K562 (cell line): ENCODE measurements at regions not wholly inside any gene's neighbourhood (a gene's known extent, or its start where the extent isn't known, plus 50 kb on each side); places are given as distances from the start of the nearest gene placed in this dataset.

Experiments used
- ATAC-seq: fragments of 200-7000 bp; cut with Tn5 transposase; 3 replicates; pipeline ENCODE4 v1.9.1; 2020; ENCODE audit warnings: moderate library complexity
- BruUV-seq: library from RNA; stranded (reverse); fragments of 400-500 nt; replicated peaks from 2 replicates; lab custom pipeline; 2021; lab: Mats Ljungman, UMichigan
- CTCF ChIA-PET: fragments of 300-600 bp; formaldehyde crosslinking; extraction: SDS; loops from one replicate; lab custom pipeline; 2021; ENCODE audit warnings: low intra/inter-chr PET ratio; lab: Yijun Ruan, JAX
- POLR2A ChIA-PET: fragments of 300-600, 350-650 bp; sonication (Branson Sonifier 250); formaldehyde crosslinking; extraction: SDS; loops from one replicate; lab custom pipeline; 2021; ENCODE audit warnings: antibody characterized with exemption, inconsistent platforms; lab: Yijun Ruan, JAX
- DNase-seq, 4 experiments: peaks; one replicate each; pipeline versions ENCODE4 v3.0.0 to v3.0.0-alpha.2; 2011 to 2018; ENCODE audit warnings: low spot score in 3 of 4, mixed read lengths in 3 of 4; ENCODE audit errors: extremely low read depth in 1 of 4
- FAIRE-seq: peaks from 2 replicates; lab custom pipeline; 2011; peaks lifted over from hg19 to GRCh38; lab: Jason Lieb, UNC
- H2AFZ ChIP-seq: 2 replicates; pipeline ENCODE4 v1.6.0; 2011; ENCODE audit warnings: low read depth, low read length, control low read depth, inconsistent platforms
- H3K27ac ChIP-seq: fragments of 200-600 bp; 3 replicates; pipeline ENCODE4 v1.8.0; 2011; ENCODE audit warnings: low read depth, mild to moderate bottlenecking, control low read depth, inconsistent platforms, low read length, moderate library complexity, mixed read lengths; ENCODE audit errors: extremely low read depth
- H3K27me3 ChIP-seq, 2 experiments: fragments of 300-600 bp in 1 of 2; 2 replicates in 1 of 2; 3 replicates in 1 of 2; pipeline versions ENCODE4 v1.6.0 to v1.8.0; 2011; ENCODE audit warnings: inconsistent platforms in 2 of 2, low read length in 2 of 2, mild to moderate bottlenecking in 1 of 2, mixed read lengths in 1 of 2, moderate library complexity in 1 of 2; ENCODE audit not compliant: control insufficient read depth in 2 of 2, insufficient read depth in 2 of 2
- H3K36me3 ChIP-seq: fragments of 300-600 bp; 3 replicates; pipeline ENCODE4 v1.8.0; 2011; ENCODE audit warnings: mild to moderate bottlenecking, low read length, inconsistent platforms; ENCODE audit not compliant: control insufficient read depth, insufficient read depth
- H3K4me1 ChIP-seq, 2 experiments: fragments of 200-600 bp in 1 of 2; replicated peaks in 1 of 2; 2 replicates in 1 of 2; 3 replicates in 1 of 2; pipeline versions ENCODE4 v1.5.1 to v1.8.0; 2011; ENCODE audit warnings: inconsistent platforms in 2 of 2, low read length in 2 of 2, mild to moderate bottlenecking in 1 of 2, mixed read lengths in 1 of 2, moderate library complexity in 1 of 2; ENCODE audit not compliant: control insufficient read depth in 2 of 2, insufficient read depth in 2 of 2
- H3K4me2 ChIP-seq: 2 replicates; pipeline ENCODE4 v1.6.1; 2011; ENCODE audit warnings: low read length, control low read depth, inconsistent platforms, mixed read lengths; ENCODE audit not compliant: insufficient read depth
- H3K4me3 ChIP-seq: fragments of 200-600 bp; sonication (generic), shearing (Covaris generic); 2 replicates; pipeline ENCODE4 v1.5.1; 2016; ENCODE audit warnings: control low read depth, inconsistent platforms
- H3K79me2 ChIP-seq: fragments of 200-600 bp; 3 replicates; pipeline ENCODE4 v1.8.0; 2011; ENCODE audit warnings: low read length, inconsistent platforms; ENCODE audit not compliant: control insufficient read depth, insufficient read depth
- H3K9ac ChIP-seq, 2 experiments: 2 replicates each; pipeline versions ENCODE4 v1.6.0 to v1.6.1; 2011; ENCODE audit warnings: low read depth in 2 of 2, low read length in 2 of 2, control low read depth in 1 of 2, inconsistent platforms in 1 of 2, mild to moderate bottlenecking in 1 of 2, mixed read lengths in 1 of 2; ENCODE audit not compliant: insufficient read depth in 1 of 2
- H3K9me1 ChIP-seq: one replicate; pipeline ENCODE4 v1.6.0; 2011; ENCODE audit warnings: inconsistent platforms, mild to moderate bottlenecking, low read length, moderate library complexity; ENCODE audit not compliant: control insufficient read depth, insufficient read depth
- H3K9me3 ChIP-seq: replicated peaks from 2 replicates; pipeline ENCODE4 v1.5.1; 2011; ENCODE audit warnings: low read depth, low read length, inconsistent platforms; ENCODE audit not compliant: control insufficient read depth, insufficient read depth
- H4K20me1 ChIP-seq: replicated peaks from 2 replicates; pipeline ENCODE4 v1.6.1; 2011; ENCODE audit warnings: low read length, inconsistent platforms, mixed read lengths; ENCODE audit not compliant: control insufficient read depth, insufficient read depth
- AFF1 ChIP-seq, 2 experiments: fragments of 450-650 bp; IDR thresholded peaks; 2 replicates each; pipeline ENCODE4 v1.6.1; 2018; ENCODE audit warnings: mild to moderate bottlenecking in 2 of 2, low read depth in 1 of 2; ENCODE audit not compliant: partially characterized antibody in 2 of 2
- CXXC5 ChIP-seq: fragments of 250-450 bp; sonication (Bioruptor Pico); IDR thresholded peaks from 2 replicates; pipeline ENCODE4 v1.8.0; 2022; ENCODE audit warnings: inconsistent platforms, mild to moderate bottlenecking, moderate library complexity
- ELF4 ChIP-seq: fragments of 450-650 bp; formaldehyde crosslinking; IDR thresholded peaks from 2 replicates; pipeline ENCODE4 v1.4.0; 2022; ENCODE audit warnings: missing genetic modification characterization
- EP300 ChIP-seq: IDR thresholded peaks from 2 replicates; pipeline ENCODE4 v1.6.1; 2012; ENCODE audit warnings: low read length, improper control_type of control experiment
- HDAC6 ChIP-seq: IDR thresholded peaks from 2 replicates; pipeline ENCODE4 v1.6.1; 2012; ENCODE audit warnings: low read depth, mild to moderate bottlenecking, control low read depth, inconsistent platforms, low read length, moderate library complexity
- HMG20A ChIP-seq: fragments of 450-650 bp; formaldehyde crosslinking; conservative IDR thresholded peaks from 2 replicates; pipeline ENCODE4 v1.4.0; 2020; ENCODE audit warnings: mild to moderate bottlenecking, mixed read lengths
- HSF4 ChIP-seq: fragments of 250-450 bp; sonication (Bioruptor Pico); IDR thresholded peaks from 2 replicates; pipeline ENCODE4 v2.1.2; 2022; ENCODE audit warnings: mild to moderate bottlenecking, moderate library complexity, borderline replicate concordance
- NFE2 ChIP-seq: IDR thresholded peaks from 2 replicates; pipeline ENCODE4 v1.6.1; 2014; ENCODE audit warnings: antibody characterized with exemption, low read depth
- NRF1 ChIP-seq, 2 experiments: fragments of 450-650 bp; IDR thresholded peaks in 1 of 2; conservative IDR thresholded peaks in 1 of 2; 2 replicates each; pipeline ENCODE4 v1.6.1; 2014; ENCODE audit warnings: mild to moderate bottlenecking in 2 of 2
- TEAD4 ChIP-seq, 2 experiments: sonication (generic) in 1 of 2; formaldehyde crosslinking in 1 of 2; IDR thresholded peaks; 2 replicates each; pipeline versions ENCODE4 v1.6.1 to v1.8.0; 2012 to 2022; ENCODE audit warnings: borderline replicate concordance in 1 of 2, inconsistent platforms in 1 of 2, low read length in 1 of 2, mild to moderate bottlenecking in 1 of 2, missing genetic modification reagents in 1 of 2
- ZNF121 ChIP-seq: sonication (generic); formaldehyde crosslinking; conservative IDR thresholded peaks from 2 replicates; pipeline ENCODE4 v1.8.0; 2022; ENCODE audit warnings: missing genetic modification reagents
- ZNF324 ChIP-seq: fragments of 250-450 bp; sonication (Bioruptor Pico); IDR thresholded peaks from 2 replicates; pipeline ENCODE4 v1.4.0; 2020; ENCODE audit warnings: mild to moderate bottlenecking
- ZNF740 ChIP-seq, 3 experiments: fragments of 200-800 bp in 1 of 3; sonication (Bioruptor generic) in 1 of 3; sonication (generic) in 1 of 3; formaldehyde crosslinking in 1 of 3; IDR thresholded peaks; 2 replicates each; pipeline versions ENCODE4 v1.6.1 to v1.8.0; 2016 to 2022; ENCODE audit warnings: mild to moderate bottlenecking in 2 of 3, missing compliant biosample characterization in 2 of 3, missing genetic modification characterization in 2 of 3, missing genetic modification reagents in 1 of 3
- WGBS: fragments of 100-300 bp; shearing (Covaris generic); methylation state at CpG from one replicate; pipeline ENCODE4 v1.1.6; 2016; ENCODE audit warnings: low coverage, mixed read lengths; ENCODE audit not compliant: insufficient coverage; ENCODE audit errors: missing lambda C conversion rate; 5-methylcytosine and 5-hydroxymethylcytosine counted together
- in situ Hi-C: fragments of 300-500 bp; cut with MboI; formaldehyde crosslinking; loops from 4 replicates; pipeline ENCODE4 v1.15.0; 2018; ENCODE audit warnings: inconsistent platforms, mixed read lengths
- intact Hi-C: fragments of 100-400 bp; cut with micrococcal nuclease; formaldehyde crosslinking; loops from 2 replicates; pipeline ENCODE4 v1.14.2; 2022

DNA sequence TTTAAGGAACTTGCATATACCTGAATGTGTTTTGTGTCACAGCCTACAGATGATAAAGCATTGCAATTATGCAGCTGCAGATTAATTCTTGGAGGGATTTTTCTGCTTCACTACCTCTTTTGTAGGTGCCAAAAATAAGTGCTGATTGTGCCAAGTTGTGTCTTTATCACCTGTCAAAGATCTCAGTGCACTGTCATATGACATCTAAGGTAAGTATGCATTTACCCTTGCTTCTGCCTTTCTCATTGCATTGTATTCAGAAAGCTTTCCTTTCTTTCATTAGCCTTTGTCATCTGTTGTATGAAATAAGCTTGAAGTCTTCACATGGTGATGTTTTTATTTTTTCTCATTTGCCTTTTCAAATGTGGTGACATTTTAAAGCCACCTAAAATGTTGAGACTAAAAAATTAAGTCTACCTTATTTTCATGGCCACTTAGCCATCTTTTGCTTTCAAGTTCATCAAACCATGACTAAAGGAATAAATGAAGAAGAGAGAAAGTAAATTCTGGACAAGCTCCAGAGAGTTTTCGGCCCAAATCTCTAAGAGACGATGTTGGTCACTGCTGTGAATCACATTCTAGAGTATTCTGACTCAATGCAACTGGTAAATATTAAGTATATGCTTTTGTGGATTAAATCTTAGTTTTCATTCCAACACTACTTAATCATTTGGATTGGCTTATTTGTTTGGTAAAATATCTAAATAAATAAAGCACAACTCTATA, 381.8 kb upstream of the EPHA3 start:
- H2AFZ ChIP-seq, result no peak overlapping the region
- H3K9me1 ChIP-seq, result no peaks in the 10 kb centered on the region
- no peak overlapping the region for H3K4me3 ChIP-seq
- BruUV-seq, result no TSS peak
- H4K20me1 ChIP-seq, result no peaks in the 10 kb centered on the region
- no peaks in the 10 kb centered on the region for H3K79me2 ChIP-seq
- FAIRE-seq (no peak), ATAC-seq (no peak), DNase-seq (no peak)
- H3K27me3 ChIP-seq, result no peaks in the 10 kb centered on the region
- H3K9ac ChIP-seq, result no peak overlapping the region
- no peak overlapping the region for H3K4me2 ChIP-seq
- ChIA-PET POLR2A (no interaction called here), CTCF (no interaction called here)
- no peaks in the 10 kb centered on the region for H3K36me3 ChIP-seq
- in situ Hi-C loops (no loop called here), intact Hi-C loops (no loop called here)
- no peaks in the 10 kb centered on the region for H3K9me3 ChIP-seq
- 0% methylated on average over 2 of the region's 2 CpGs for WGBS
- H3K4me1 ChIP-seq, result no peaks in the 10 kb centered on the region
- no peak overlapping the region for H3K27ac ChIP-seq
- TF ChIP-seq HSF4 (CRISPR knock-in tag), result no peak
- no peak for TF ChIP-seq HDAC6
- TF ChIP-seq HMG20A, result no peak
- TF ChIP-seq EP300, result no peak
- no peak for TF ChIP-seq NFE2
- TF ChIP-seq ZNF121, result no peak
- no peak for TF ChIP-seq NRF1 (conservative IDR thresholded peaks at IDR 0.05 in 1 of 2, IDR thresholded peaks at IDR 0.05 in 1 of 2)
- TF ChIP-seq ZNF740 (CRISPR knock-in tag; IDR thresholded peaks at IDR 0.05), result no peak
- TF ChIP-seq ZNF740 (tag; IDR thresholded peaks at IDR 0.05), result no peak
- no peak for TF ChIP-seq ELF4 (CRISPR knock-in tag)
- no peak for TF ChIP-seq CXXC5
- TF ChIP-seq AFF1 (IDR thresholded peaks at IDR 0.05; ENCODE audit: low read depth in 1 of 2, partially characterized antibody in 2 of 2), result no peak
- no peak for TF ChIP-seq ZNF324 (CRISPR knock-in tag)
- no peak for TF ChIP-seq TEAD4 (IDR thresholded peaks at IDR 0.05; ENCODE audit: low read length)
- TF ChIP-seq TEAD4 (CRISPR knock-in tag; IDR thresholded peaks at IDR 0.05; ENCODE audit: borderline replicate concordance), result no peak
